HCT116 (cell line): ENCODE measurements at regions not wholly inside any gene's neighbourhood (a gene's known extent, or its start where the extent isn't known, plus 50 kb on each side); places are given as distances from the start of the nearest gene placed in this dataset.

Source experiments
- ATAC-seq: fragments of 200-7000 bp; cut with Tn5 transposase; 2 replicates; pipeline ENCODE4 v1.9.1; 2020; ENCODE audit warnings: mild to moderate bottlenecking, moderate library complexity
- BruUV-seq: library from RNA; stranded (reverse); fragments of 400-500 nt; replicated peaks from 2 replicates; lab custom pipeline; 2021; lab: Mats Ljungman, UMichigan
- CTCF ChIA-PET: fragments of 300-600 bp; sonication (Branson Sonifier 250); formaldehyde crosslinking; loops from one replicate; lab custom pipeline; 2021; ENCODE audit warnings: antibody characterized with exemption; lab: Charles Lee
- POLR2A ChIA-PET: fragments of 300-600, 350-600 bp; sonication (Branson Sonifier 250); formaldehyde crosslinking; loops from one replicate; lab custom pipeline; 2021; ENCODE audit warnings: antibody characterized with exemption; lab: Charles Lee
- RAD21 ChIA-PET, 2 experiments: fragments of 300-600 bp; sonication (Branson Sonifier 250); formaldehyde crosslinking; loops; one replicate each; lab custom pipeline; 2023; ENCODE audit warnings: low total read pairs in 2 of 2; ENCODE audit not compliant: uncharacterized antibody in 2 of 2, unreplicated experiment in 2 of 2, low non-redundant PET in 1 of 2; lab: Charles Lee
- DNase-seq: peaks from one replicate; pipeline ENCODE4 v3.0.0-alpha.2; 2010; ENCODE audit warnings: low read depth, low spot score
- H2AFZ ChIP-seq: fragments of 200-600 bp; shearing (Covaris generic), sonication (generic); 2 replicates; pipeline ENCODE4 v1.6.1; 2017; ENCODE audit warnings: low read depth, mixed run types, mixed read lengths, antibody characterized with exemption, low read length; ENCODE audit not compliant: poor library complexity, severe bottlenecking
- H3K27ac ChIP-seq: 2 replicates; pipeline ENCODE4 v1.5.1; 2012; ENCODE audit warnings: low read depth, low read length
- H3K27me3 ChIP-seq: fragments of 200-600 bp; sonication (generic); 2 replicates; pipeline ENCODE4 v1.6.1; 2016; ENCODE audit warnings: mixed run types, low read length, mixed read lengths; ENCODE audit not compliant: insufficient read depth
- H3K36me3 ChIP-seq, 2 experiments: fragments of 200-500 bp in 1 of 2; fragments of 200-600 bp in 1 of 2; sonication (Bioruptor generic) in 1 of 2; sonication (generic) in 1 of 2; 2 replicates each; pipeline versions ENCODE4 v1.5.1 to v1.6.1; 2014 to 2016; ENCODE audit warnings: low read length in 2 of 2, inconsistent platforms in 1 of 2, mixed read lengths in 1 of 2, mixed run types in 1 of 2; ENCODE audit not compliant: insufficient read depth in 2 of 2, control insufficient read depth in 1 of 2
- H3K4me1 ChIP-seq, 2 experiments: fragments of 200-600 bp in 1 of 2; sonication (generic) in 1 of 2; 2 replicates each; pipeline versions ENCODE4 v1.5.1 to v1.6.1; 2012 to 2017; ENCODE audit warnings: low read length in 2 of 2, inconsistent platforms in 1 of 2, mild to moderate bottlenecking in 1 of 2, mixed read lengths in 1 of 2, mixed run types in 1 of 2, moderate library complexity in 1 of 2; ENCODE audit not compliant: insufficient read depth in 2 of 2, control insufficient read depth in 1 of 2
- H3K4me2 ChIP-seq: fragments of 200-600 bp; sonication (generic); 2 replicates; pipeline ENCODE4 v1.6.1; 2017; ENCODE audit warnings: mixed run types, low read length, mixed read lengths
- H3K4me3 ChIP-seq, 2 experiments: fragments of 200-600 bp in 1 of 2; sonication (generic) in 1 of 2; replicated peaks in 1 of 2; 2 replicates each; pipeline ENCODE4 v1.5.1; 2011 to 2016; ENCODE audit warnings: low read length in 2 of 2, control low read depth in 1 of 2, low read depth in 1 of 2, mild to moderate bottlenecking in 1 of 2, mixed read lengths in 1 of 2, mixed run types in 1 of 2
- H3K79me2 ChIP-seq: fragments of 200-600 bp; sonication (generic); 2 replicates; pipeline ENCODE4 v1.6.1; 2017; ENCODE audit warnings: mild to moderate bottlenecking, mixed run types, low read length, moderate library complexity, mixed read lengths; ENCODE audit not compliant: insufficient read depth
- H3K9ac ChIP-seq: fragments of 200-600 bp; sonication (generic); 2 replicates; pipeline ENCODE4 v1.6.1; 2016; ENCODE audit warnings: low read length, mixed read lengths
- H3K9me2 ChIP-seq: fragments of 200-600 bp; sonication (generic), shearing (Covaris generic); 2 replicates; pipeline ENCODE4 v1.6.1; 2017; ENCODE audit warnings: mixed run types, mild to moderate bottlenecking, moderate library complexity; ENCODE audit not compliant: insufficient read depth
- H3K9me3 ChIP-seq, 2 experiments: fragments of 200-500 bp in 1 of 2; fragments of 200-600 bp in 1 of 2; sonication (Bioruptor generic) in 1 of 2; sonication (generic) in 1 of 2; 2 replicates each; pipeline ENCODE4 v1.6.1; 2014 to 2017; ENCODE audit warnings: low read length in 2 of 2, mixed read lengths in 2 of 2, inconsistent platforms in 1 of 2, low read depth in 1 of 2, mild to moderate bottlenecking in 1 of 2, mixed run types in 1 of 2, moderate library complexity in 1 of 2; ENCODE audit not compliant: control insufficient read depth in 1 of 2, insufficient read depth in 1 of 2
- H4K20me1 ChIP-seq: fragments of 200-600 bp; sonication (generic), shearing (Covaris generic); 2 replicates; pipeline ENCODE4 v1.6.1; 2017; ENCODE audit warnings: mixed run types, mild to moderate bottlenecking, moderate library complexity; ENCODE audit not compliant: insufficient read depth
- CEBPB ChIP-seq: IDR thresholded peaks from 2 replicates; pipeline ENCODE4 v1.6.1; 2012; ENCODE audit warnings: low read depth
- EZH2 ChIP-seq: fragments of 200-600 bp; sonication (generic); IDR thresholded peaks from 2 replicates; pipeline ENCODE4 v1.6.1; 2017; ENCODE audit warnings: antibody characterized with exemption, mixed run types
- JUND ChIP-seq: IDR thresholded peaks from 2 replicates; pipeline ENCODE4 v1.6.1; 2012
- REST ChIP-seq: IDR thresholded peaks from 2 replicates; pipeline ENCODE4 v1.6.1; 2012; ENCODE audit warnings: low read depth
- SP1 ChIP-seq: IDR thresholded peaks from 2 replicates; pipeline ENCODE4 v1.6.1; 2012; ENCODE audit warnings: low read depth
- intact Hi-C: fragments of 100-400 bp; cut with micrococcal nuclease; formaldehyde crosslinking; loops from 2 replicates; pipeline ENCODE4 v1.10.0; 2022
- TF ChIP-seq, protein P1 (sequence below): IDR thresholded peaks from 2 replicates; pipeline ENCODE4 v1.6.1; 2012

- no peak overlapping the region for H2AFZ ChIP-seq
- no TSS peak for BruUV-seq
- H3K4me2 ChIP-seq = no peak overlapping the region
- H3K4me1 ChIP-seq = no peaks in the 10 kb centered on the region
- no peaks in the 10 kb centered on the region for H3K36me3 ChIP-seq
- no peak for DNase-seq
- ChIA-PET CTCF (no interaction called here), RAD21 (no interaction called here), POLR2A (no interaction called here)
- intact Hi-C loops = no loop called here
- H3K9me2 ChIP-seq = no peaks in the 10 kb centered on the region
- no peak overlapping the region for H3K4me3 ChIP-seq
- ATAC-seq = no peak
- H3K9ac ChIP-seq = no peak overlapping the region
- no peaks in the 10 kb centered on the region for H3K79me2 ChIP-seq
- H3K9me3 ChIP-seq = no peaks in the 10 kb centered on the region
- H3K27ac ChIP-seq = no peak overlapping the region
- no peaks in the 10 kb centered on the region for H3K27me3 ChIP-seq
- TF ChIP-seq SP1 (no peak), CEBPB (no peak), JUND (no peak), REST (no peak), EZH2 (no peak)
- TF ChIP-seq, protein P1, sequence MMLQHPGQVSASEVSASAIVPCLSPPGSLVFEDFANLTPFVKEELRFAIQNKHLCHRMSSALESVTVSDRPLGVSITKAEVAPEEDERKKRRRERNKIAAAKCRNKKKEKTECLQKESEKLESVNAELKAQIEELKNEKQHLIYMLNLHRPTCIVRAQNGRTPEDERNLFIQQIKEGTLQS = no peak
- no peaks in the 10 kb centered on the region for H4K20me1 ChIP-seq
Observed at GRCh38 chrX:42941671-42942070, 163.7 kb upstream of the PPP1R2C start.
